ENCODE measurements at regions not wholly inside any gene's neighbourhood (a gene's known extent, or its start where the extent isn't known, plus 50 kb on each side); places are given as distances from the start of the nearest gene placed in this dataset.
A peak's percentile ranks its signal among the peaks of the same experiment; 100 is the strongest.
"Not testable (repeated sequence)": the region's sequence is repeated elsewhere in the genome, so short reads cannot be mapped to it uniquely, and the experiment has no call there.

DNA sequence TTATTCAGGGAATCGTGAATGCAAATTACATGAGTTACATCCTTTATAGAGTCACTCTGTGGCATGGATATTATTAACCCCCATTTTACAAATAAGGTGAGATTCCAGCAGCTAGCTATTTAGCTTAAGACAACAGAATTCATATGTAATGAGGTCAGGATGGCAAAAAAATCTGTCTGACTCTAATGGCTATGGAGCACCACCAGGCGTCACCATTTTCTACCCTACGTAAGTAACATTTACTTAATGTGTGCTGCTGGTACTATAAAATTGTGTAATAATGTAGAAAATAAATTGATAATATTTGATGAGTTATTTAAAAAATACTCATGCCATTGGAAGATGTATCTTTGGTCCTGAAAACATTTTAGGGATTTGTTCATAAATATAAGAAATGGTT is 2040.1 kb upstream of the LRRTM1 start:
- DNase-seq: no peak

DNA sequence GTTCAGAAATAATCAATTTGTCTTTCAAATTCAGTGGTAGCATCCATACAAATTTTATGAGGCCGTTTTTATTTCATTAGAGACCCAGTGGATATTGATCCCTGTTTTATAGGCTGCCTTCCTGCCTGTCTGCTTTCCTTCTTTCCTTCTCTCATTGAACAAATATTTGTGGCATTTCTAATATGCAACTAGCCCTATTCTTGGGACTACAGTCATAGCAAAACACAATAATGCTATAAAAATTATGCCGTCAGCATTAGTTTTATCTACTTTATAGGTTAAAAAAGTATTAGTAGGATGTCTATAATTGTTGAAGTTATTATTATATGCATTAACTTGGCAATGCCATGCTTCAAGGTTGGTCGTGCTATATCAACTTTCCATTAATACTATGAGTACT is 2037.8 kb upstream of the LRRTM1 start:
- no peak for DNase-seq

DNA sequence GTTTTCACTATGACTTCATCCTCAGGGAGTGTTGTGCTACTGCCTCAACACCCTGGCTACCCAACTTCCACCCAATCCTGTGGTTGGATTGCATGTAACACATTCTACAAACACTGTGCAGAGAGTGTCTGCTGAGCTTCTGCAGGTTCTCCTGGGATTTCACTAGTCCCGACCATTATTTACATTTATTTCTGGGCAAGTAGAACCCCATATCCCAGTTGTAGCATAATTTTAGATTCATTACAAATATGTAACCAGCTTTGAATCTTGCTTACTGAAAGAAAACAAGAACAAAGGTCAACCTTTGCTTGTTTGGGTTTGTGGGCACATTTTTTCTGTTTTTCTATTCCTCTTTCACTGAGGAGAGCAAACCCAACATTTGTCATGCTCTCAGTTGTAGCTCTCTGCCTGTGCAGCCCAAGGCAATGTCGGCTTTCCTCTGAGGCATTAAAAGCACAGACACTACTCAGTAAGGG is 2036.1 kb upstream of the LRRTM1 start:
- DNase-seq: no peak

DNA sequence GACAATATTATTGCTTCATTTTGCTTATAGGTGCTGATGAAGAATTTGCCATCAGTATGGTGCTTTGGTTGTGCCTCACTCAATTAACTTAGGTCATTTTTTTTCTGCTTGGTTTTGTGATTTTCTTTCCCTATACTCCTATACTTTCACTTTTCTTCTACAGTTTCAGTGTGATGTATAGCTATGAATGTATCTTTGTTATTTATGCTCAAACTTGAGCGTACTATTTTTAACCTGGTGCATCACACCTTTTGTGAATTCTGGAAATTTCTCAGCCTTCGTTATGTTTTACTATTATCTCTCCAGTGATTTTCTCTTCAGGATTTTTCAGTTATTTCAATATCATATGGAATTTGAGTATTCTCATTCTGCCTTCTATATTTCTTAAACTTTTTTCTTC is 2035.3 kb upstream of the LRRTM1 start:
- no peak for DNase-seq

DNA sequence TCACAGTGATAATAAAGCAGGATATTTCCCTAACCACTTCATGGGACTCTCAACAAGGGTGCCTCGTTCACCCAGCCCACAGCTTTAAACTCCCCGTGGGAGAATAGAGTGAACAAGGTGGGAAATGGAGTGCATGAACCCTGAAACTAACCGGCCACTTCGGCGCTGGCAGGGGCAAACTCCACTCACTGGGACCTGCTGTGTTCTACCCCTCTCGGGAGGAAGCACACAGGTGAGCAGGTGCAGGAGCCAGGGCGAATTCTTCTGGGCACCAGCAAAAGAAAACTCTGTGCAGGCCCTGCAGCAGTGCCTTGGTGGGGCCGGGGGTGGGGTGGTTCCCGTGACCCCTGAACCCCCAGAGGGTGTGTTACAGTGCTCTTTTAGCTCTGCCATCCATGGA is 2029.1 kb upstream of the LRRTM1 start:
- DNase-seq: no peak

DNA sequence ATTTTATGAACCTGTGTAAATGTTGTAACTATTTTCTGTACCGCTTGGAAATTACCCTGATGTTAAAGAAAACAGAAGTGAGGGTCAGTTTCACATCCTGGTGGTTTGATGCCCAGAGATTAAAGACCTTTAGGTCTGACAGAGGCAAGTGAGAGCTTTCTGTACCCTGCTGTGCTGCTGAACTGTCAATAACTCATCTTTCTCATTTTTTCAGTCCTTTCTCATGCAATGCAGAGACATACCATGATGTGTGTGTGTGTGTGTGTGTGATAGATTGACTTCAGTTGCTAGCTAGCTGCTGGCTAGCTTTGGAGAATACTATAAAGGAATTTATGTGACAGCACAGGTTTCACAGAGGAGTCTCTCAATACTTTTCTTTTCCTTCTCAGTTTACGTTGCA is 2025.6 kb upstream of the LRRTM1 start:
- DNase-seq: peak; percentile 1

DNA sequence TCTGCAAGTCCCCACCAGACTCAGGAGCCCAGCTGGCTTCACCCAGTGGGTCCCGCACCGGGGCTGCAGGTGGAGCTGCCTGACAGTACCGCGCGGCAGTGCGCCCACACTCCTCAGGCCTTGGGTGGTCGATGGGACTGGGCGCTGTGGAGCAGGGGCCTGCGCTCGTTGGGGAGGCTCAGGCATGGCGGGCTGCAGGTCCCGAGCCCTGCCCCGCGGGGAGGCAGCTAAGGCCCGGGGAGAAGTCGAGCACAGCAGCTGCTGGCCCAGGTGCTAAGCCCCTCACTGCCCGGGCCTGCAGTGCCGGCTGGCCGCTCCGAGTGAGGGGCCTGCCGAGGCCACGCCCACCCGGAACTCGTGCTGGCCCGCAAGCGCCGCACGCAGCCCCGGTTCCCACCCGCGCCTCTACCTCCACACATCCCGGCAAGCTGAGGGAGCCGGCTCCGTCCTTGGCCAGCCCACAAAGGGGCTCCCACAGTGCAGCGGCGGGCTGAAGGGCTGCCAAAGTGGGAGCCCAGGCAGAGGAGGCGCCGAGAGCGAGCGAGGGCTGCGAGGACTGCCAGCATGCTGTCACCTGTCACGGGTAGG is 2021.7 kb upstream of the LRRTM1 start:
- not testable (repeated sequence) for DNase-seq

DNA sequence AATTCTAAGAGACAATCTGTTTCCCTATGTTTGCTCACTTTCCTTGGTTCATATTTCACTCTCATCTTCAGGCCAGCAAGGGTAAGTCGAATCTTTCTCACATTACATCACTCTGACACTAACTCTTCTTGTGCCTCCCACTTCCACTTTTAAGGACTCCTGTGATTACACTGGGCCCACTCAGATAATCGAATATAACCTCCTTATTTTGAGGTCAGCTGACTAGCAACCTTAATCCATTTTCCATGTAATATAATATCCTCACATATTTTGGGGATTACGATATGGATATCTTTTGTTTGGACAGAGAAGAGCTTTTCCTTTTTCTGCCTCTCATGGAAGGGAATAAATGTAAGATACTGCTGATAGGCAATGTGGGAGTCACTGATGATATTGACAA is 2015.7 kb upstream of the LRRTM1 start:
- no peak for DNase-seq

DNA sequence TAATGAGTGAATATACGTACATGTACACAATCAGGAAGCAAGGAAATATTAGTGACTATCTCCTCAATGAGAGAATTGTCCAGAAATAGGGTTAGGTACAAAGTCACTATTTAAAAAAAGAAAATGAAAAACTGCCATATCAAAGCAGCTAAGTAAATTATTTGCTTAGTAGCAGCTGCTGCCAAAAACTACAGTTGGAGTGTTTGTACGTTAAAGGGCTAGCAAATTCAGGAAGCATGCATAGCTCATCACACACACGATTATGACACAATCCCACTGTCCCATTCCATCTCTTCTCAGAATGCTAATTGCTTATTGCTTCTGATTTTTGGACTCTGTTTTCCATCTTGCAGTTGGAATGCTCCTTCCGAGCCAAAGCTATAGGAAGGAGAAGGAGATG is 2012.5 kb upstream of the LRRTM1 start:
- DNase-seq: no peak

DNA sequence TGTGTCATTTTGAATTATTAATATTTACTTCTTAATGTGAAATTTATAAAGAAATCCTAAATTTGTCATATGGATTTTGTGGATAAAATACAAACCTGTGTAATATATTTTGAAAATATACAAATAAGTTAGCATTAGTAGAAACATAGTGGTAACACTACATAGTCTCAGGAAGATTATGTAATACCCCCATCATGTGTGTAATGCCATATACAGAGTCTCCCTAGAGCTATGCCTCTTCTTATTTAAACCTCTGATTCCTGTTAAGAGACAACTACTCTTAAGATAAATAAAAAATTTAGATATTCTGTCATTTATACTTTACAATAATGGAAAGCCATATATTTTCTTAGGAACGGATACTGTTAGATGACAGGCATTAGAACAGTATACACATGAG is 2012.0 kb upstream of the LRRTM1 start:
- no peak for DNase-seq

DNA sequence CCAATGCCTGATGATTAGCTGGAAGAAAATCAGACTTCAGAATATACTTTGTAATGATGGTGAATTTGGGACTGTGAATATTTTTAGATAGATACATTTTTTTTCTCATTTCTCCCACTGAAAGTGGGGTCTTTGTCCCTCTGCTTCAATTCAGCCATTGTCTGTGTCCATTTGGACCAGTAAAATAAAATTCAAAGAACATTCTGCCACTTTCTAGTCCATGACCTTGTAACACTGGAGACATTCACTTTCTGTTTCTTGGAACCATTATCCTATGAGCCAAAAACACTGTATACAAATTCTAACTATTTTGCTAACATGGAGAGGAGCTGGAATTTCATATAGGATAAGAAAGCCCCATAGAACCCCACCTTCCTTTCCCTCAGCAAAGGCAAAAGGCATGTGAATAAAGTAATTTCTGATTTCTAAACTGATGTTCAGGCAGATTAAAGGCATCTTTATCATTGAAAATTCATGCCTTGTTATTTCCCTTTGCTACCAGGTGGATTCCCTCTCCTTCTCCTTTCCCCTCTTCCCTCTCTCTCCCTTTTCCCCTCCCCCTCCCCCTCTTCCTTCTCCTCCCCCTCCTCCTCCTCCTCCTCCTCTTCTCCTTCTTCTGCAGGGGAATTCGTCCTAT is 2010.4 kb upstream of the LRRTM1 start:
- no peak for DNase-seq

DNA sequence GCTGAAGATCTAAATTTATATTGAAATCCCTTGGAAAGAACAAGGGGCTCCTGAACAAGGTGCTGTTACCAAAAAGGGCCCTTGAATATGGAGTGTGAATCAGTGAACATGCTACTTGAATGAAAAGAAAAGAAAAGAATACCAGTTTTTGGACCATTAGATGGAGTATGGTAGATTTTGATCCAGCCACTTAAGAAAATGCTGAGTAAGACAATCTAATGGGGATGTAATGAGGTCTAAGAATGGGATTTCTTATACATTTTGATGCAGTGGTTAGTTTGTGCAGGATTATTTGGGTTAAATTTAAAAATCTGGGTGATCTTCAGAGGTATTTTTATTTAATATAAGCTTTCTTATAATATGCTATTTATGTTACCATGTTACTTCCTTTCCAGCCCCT is 2003.0 kb upstream of the LRRTM1 start:
- DNase-seq: no peak

DNA sequence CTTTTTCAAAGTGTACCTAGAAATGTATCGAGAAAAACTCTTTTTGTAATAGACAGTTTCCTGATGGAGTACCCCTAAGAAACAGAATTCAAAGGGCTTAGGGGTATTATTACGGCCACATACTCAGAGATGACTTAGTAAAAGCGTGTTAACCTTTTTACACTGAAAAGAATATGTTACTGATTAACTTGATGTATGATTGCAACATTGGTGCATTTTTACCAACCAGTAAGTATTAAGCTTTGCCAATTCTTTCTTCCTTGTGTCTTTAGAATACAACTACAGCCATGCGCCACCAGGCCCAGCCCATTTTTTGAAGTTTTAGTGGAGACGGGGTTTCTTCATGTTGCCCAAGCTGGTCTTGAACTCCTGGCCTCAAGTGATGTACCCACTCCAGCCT is 1997.0 kb upstream of the LRRTM1 start:
- no peak for DNase-seq

DNA sequence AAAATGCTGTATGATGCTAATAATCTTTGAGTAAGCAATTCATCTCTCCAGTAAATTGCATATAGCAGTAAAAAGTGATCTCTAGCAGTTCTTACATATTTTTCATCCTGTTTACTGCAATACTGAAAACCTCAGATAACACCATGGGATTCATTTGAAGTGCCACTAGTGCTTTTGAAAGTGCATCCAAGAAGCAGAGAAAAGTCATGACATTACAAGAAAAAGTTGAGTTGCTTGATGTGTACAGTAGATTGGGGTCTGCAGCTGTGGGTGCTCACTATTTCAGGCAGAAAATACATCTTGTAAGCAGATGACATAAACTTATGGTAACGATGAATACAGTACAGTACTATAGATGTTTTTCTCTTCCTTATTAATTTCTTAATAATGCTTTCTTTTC is 1984.9 kb upstream of the LRRTM1 start:
- no peak for DNase-seq

DNA sequence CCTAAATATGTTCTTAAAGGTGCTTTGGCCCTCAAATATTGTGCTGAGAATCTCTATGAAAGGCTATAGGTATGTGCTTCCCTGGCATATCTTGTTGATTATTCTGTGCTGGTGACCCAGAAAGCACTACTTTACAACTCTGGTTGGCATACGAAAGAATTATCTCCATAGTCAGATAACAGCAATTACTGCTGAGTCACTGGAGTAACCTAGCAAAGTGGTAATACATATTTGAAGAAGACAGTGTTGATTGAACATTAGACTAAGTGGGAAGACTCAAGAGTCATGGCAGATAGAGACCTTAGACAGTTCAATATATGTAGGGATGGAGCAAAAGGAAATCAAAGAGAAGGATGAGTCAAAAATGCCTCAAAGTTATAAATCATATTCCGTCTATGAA is 1978.5 kb upstream of the LRRTM1 start:
- DNase-seq: no peak

DNA sequence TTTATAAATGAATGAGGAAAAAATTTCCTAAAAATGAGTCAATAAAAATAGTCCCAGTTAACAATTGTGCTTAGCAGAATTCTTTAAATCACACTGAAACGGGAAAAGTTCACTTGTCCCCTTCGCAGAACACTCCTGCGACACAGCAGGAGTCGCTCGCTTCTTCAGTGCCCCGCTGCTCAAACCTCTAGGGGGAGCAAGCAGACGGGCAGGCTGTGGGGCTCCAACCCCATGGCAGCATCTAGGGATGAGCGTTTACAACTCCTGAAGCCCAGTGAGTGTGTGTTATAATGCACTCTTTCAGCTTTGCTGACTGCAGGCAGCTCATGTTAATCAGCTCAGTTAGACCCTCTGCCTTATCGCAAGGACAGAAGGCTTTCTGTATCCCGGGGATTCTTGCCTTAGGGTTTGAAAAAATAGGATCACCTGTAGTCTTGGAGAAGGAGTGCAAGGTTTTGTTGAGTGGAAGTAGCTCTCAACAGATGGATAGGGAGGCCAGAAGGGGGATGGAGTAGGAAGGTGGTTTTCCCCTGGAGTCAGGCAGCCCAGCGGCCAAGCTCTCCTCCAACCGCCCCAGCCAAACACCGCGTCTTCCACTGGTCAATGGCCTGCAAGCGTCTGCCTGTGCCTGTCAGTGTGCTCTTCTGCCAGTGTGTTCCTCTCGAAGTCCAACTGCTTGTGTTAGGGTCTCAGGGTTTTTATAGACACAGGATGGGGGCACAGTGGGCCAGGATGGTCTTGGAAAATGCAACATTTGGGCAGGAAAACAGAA is 1977.7 kb upstream of the LRRTM1 start:
- DNase-seq: no peak

DNA sequence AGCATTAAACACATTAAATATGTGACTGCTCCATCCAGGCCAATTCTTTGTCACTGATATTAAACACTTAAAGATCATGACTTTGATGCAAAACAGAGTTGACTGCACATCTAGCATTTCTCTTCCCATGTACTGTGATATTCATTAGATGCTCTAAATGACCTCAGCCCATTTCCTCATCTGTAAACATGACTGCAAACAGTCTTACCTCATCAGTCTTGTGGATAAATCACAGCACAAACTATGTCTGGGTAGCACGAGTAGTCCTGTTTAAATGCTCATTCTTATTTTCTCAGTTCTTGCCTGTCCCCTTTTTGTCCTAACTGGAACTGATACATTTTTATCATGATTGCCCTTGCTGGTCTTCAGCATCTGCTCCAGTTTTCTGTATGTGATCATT is 1974.8 kb upstream of the LRRTM1 start:
- no peak for DNase-seq

DNA sequence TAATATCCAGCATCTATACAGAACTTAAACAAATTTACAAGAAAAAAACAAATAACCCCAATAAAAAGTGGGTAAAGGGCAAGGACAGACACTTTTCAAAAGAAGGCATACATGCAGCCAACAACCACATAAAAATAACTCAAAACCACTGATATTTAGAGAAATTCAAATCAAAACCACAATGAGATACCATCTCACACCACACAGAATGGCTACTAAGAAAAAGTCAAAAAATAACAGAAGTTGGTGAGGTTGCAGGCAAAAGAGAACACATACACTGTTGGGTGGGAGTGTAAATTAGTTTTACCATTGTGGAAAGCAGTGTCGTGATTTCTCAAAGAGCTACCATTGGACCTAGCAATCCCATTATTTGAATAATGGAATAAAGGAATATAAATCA is 1973.9 kb upstream of the LRRTM1 start:
- no peak for DNase-seq

DNA sequence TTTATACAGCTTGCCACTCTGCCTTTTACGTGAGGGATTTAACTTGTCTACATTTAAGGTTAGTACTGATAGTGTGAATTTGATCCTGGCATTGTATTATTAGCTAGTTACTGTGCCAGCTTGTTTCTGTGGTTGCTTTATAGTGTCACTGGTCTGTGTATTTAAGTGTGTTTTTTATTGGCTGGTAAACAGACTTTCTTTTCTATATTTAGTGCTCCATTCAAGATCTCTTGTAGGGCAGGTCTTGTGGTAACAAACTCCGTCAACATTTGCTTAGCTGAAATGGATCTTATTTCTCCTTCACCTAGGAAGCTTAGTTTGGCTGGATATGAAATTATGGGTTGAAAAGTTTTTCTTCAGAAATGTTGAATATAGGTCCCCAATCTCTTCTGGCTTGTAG is 1971.0 kb upstream of the LRRTM1 start:
- no peak for DNase-seq

DNA sequence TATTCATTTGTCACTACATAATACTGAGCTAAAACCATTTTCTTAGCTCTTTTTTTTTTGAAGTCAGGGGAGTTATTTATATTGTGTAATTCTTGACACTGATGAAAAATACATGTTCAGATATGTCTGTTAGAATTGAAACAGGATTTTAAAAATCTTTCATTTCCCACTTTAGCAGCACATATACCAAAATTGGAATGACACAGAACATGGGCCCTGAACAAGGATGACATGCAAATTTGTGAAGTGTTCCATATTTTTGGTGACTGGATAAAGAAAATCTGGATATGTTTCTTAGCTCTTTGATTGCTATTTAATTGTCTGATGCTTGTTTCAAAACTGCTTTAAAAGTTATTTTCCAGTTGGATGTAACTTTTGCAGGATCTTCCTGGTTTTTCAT is 1963.9 kb upstream of the LRRTM1 start:
- DNase-seq: no peak

DNA sequence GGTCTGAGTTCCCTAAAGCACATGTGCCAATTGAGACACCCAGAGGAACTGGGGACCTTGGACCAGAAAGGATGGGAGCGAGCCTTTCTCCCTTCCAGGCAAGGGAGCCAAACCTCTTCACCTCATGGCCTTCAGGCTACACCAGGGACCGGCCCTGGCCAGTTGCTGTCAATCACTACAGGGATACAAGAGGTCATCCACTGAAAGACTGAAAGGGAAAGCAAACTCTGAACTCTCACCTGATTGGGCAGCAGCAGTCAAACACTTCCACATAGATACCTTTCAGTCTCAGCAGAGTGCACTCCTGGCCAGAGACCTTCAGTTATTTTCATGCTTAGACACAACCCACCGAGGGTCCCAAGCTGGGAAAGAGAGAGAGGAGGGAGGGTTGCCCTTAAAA is 1956.0 kb upstream of the LRRTM1 start:
- DNase-seq: no peak

DNA sequence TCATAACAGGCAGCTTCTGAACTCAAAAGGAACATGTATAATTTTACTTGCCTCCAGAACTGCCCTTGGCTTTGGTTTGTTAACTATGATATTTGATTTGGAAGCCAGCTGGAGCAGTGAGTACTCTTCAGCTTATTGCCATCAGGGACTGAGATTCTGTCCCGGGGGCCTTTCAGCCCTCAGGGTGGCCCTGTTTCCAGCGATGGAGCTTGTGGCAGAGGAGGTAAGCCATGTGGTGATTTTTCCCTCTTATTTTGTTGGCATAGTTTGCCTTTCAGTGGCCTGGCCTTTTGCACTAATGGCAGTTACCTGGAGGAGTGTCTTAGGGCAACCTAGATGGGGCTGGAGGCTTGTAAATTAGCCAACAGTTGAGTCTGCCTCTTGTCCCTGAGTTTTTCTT is 1955.0 kb upstream of the LRRTM1 start:
- no peak for DNase-seq

DNA sequence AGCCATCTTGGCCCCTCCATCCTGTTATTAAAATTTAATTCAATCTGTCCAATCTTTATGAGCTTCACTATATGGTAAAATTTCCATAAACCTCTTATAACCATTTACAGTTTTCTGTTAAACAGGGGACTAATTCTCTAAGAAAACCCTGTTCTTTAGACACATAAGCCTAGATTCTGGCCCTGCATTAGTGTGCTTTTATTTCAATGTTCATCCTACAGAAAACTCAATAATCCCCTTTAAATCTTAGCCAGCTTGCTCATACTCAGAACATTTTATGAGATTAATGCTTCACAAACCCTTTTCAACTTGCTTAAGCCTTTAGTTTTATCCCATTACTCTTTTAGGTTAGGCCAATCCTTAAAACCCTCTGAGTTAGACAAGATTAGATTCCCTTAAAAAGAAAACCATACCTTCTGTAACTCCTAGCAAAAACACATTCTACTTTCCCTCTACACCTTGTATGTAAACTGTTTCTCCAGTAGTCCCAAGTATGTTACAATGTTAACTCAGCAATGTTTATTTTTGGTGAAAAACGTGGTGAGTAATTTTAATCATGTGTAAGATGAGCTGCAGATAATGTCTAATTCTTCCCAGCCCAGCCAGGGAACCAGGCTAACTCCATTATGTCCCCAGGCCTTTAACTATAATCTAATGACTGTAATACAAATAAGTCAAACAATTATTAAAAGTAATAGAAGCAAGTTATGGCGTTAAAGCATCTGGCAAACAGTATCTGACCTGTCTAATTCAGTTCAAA is 1953.4 kb upstream of the LRRTM1 start:
- no peak for DNase-seq
